PFSK-1 (cell line): ENCODE measurements at regions not wholly inside any gene's neighbourhood (a gene's known extent, or its start where the extent isn't known, plus 50 kb on each side); places are given as distances from the start of the nearest gene placed in this dataset.

Experiments
- FOXP2 ChIP-seq: optimal IDR thresholded peaks from 2 replicates; pipeline ENCODE3; 2011; ENCODE audit warnings: borderline replicate concordance, control low read depth, inconsistent platforms; ENCODE audit not compliant: insufficient read depth; ENCODE audit errors: extremely low read length, extremely low read depth
- POLR2AphosphoS5 ChIP-seq: IDR thresholded peaks from 2 replicates; pipeline ENCODE4 v1.6.1; 2012; ENCODE audit warnings: low read depth, mild to moderate bottlenecking, control low read depth, low read length, moderate library complexity
- REST ChIP-seq, 2 experiments: IDR thresholded peaks; 2 replicates each; pipeline versions ENCODE4 v1.6.1 to v1.8.0; 2011 to 2012; ENCODE audit warnings: low read depth in 2 of 2, low read length in 2 of 2, control low read depth in 1 of 2, inconsistent platforms in 1 of 2, mild to moderate bottlenecking in 1 of 2, moderate library complexity in 1 of 2; ENCODE audit not compliant: insufficient read depth in 1 of 2
- SIN3A ChIP-seq: IDR thresholded peaks from 2 replicates; pipeline ENCODE4 v1.6.1; 2012; ENCODE audit warnings: mild to moderate bottlenecking, low read length, moderate library complexity, borderline replicate concordance; ENCODE audit not compliant: insufficient read depth
- TAF1 ChIP-seq: IDR thresholded peaks from 2 replicates; pipeline ENCODE4 v1.6.1; 2012; ENCODE audit warnings: low read length, control low read depth, borderline replicate concordance; ENCODE audit not compliant: insufficient read depth

DNA sequence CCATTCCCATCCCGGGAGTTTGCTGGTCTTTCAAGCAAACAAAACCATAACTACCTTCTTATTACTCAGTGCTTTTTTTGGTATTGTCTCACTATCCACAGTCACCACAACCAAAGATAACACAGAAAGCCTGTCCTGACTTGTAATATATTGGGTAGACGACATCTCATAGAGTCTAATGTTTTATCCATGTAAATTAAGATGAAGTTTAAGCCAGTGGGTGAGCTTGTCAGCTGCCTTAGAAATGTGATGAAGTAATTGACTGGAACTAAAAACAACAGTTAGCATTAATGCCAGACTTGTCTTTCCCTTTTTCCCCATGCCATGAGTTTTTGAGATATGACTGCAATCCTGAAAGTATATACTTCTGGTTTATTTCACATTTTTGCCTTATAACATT lies 282.7 kb upstream of the PRDM1 start:
- TF ChIP-seq FOXP2 (no peak), SIN3A (no peak), POLR2AphosphoS5 (no peak), REST (IDR thresholded peaks at IDR 0.05; ENCODE audit: insufficient read depth in 1 of 2, low read depth in 2 of 2, low read length in 2 of 2) (no peak), TAF1 (no peak)

GRCh38 chr6:105802703-105803102 lies 283.4 kb upstream of the PRDM1 start:
- TF ChIP-seq FOXP2 (no peak), REST (IDR thresholded peaks at IDR 0.05; ENCODE audit: insufficient read depth in 1 of 2, low read depth in 2 of 2, low read length in 2 of 2) (no peak), POLR2AphosphoS5 (no peak), TAF1 (no peak), SIN3A (no peak)

- no peak for TF ChIP-seq TAF1
Observed at GRCh38 chr6:105800871-105801270, 285.3 kb upstream of the PRDM1 start.

- TF ChIP-seq TAF1, result no peak
- TF ChIP-seq SIN3A, result no peak
- no peak for TF ChIP-seq FOXP2
Observed at GRCh38 chr6:105800398-105800797, 285.7 kb upstream of the PRDM1 start.

- TF ChIP-seq REST (IDR thresholded peaks at IDR 0.05; ENCODE audit: insufficient read depth in 1 of 2, low read depth in 2 of 2, low read length in 2 of 2), result no peak
- no peak for TF ChIP-seq FOXP2
- no peak for TF ChIP-seq SIN3A
- TF ChIP-seq TAF1, result no peak
- TF ChIP-seq POLR2AphosphoS5, result no peak
Observed at GRCh38 chr6:105799056-105799455, 287.1 kb upstream of the PRDM1 start.

- TF ChIP-seq SIN3A (no peak), FOXP2 (no peak), TAF1 (no peak), POLR2AphosphoS5 (no peak), REST (IDR thresholded peaks at IDR 0.05; ENCODE audit: insufficient read depth in 1 of 2, low read depth in 2 of 2, low read length in 2 of 2) (no peak)
Observed at GRCh38 chr6:105797983-105798453, 288.1 kb upstream of the PRDM1 start.
